Lung (tissue), 11 donors: ENCODE measurements at regions not wholly inside any gene's neighbourhood (a gene's known extent, or its start where the extent isn't known, plus 50 kb on each side); places are given as distances from the start of the nearest gene placed in this dataset.

ENCODE experiments used
- ATAC-seq: fragments of 200-7000 bp; cut with Tn5 transposase; one replicate; pipeline ENCODE4 v1.9.1; 2020; ENCODE audit warnings: moderate number of reproducible peaks; ENCODE audit not compliant: insufficient read depth, low FRiP score
- DNase-seq, 3 donors: peaks; one replicate each; pipeline ENCODE4 v3.0.0-alpha.2; 2013 to 2017
- H3K27ac ChIP-seq, 2 donors: one replicate each; pipeline ENCODE4 v1.5.1; 2013; ENCODE audit warnings: mild to moderate bottlenecking in 2 of 2, moderate library complexity in 2 of 2, control low read depth in 1 of 2, inconsistent platforms in 1 of 2, low read depth in 1 of 2, low read length in 1 of 2
- H3K27me3 ChIP-seq, 3 donors: one replicate each; pipeline ENCODE4 v1.5.1; 2013; ENCODE audit warnings: low read length in 2 of 3; ENCODE audit not compliant: control insufficient read depth in 3 of 3, insufficient read depth in 3 of 3
- H3K36me3 ChIP-seq, 4 donors: one replicate each; pipeline ENCODE4 v1.5.1; 2013; ENCODE audit warnings: low read length in 4 of 4, mild to moderate bottlenecking in 1 of 4, moderate library complexity in 1 of 4; ENCODE audit not compliant: control insufficient read depth in 4 of 4, insufficient read depth in 4 of 4
- H3K4me1 ChIP-seq, 5 donors: one replicate each; pipeline ENCODE4 v1.5.1; 2013; ENCODE audit warnings: low read length in 5 of 5, mild to moderate bottlenecking in 2 of 5, moderate library complexity in 1 of 5; ENCODE audit not compliant: control insufficient read depth in 5 of 5, insufficient read depth in 5 of 5
- H3K4me3 ChIP-seq: one replicate; pipeline ENCODE4 v1.5.1; 2013; ENCODE audit warnings: mild to moderate bottlenecking, control low read depth, moderate library complexity
- H3K9ac ChIP-seq, 2 donors: one replicate each; pipeline ENCODE4 v1.5.1; 2013; ENCODE audit warnings: low read length in 2 of 2, control low read depth in 1 of 2; ENCODE audit not compliant: insufficient read depth in 1 of 2
- H3K9me3 ChIP-seq, 4 donors: one replicate each; pipeline ENCODE4 v1.5.1; 2013; ENCODE audit warnings: low read length in 3 of 4, mild to moderate bottlenecking in 1 of 4, moderate library complexity in 1 of 4; ENCODE audit not compliant: control insufficient read depth in 4 of 4, insufficient read depth in 3 of 4
- CTCF ChIP-seq: IDR thresholded peaks from 2 replicates; pipeline ENCODE4 v1.5.1; 2012; ENCODE audit warnings: mild to moderate bottlenecking; ENCODE audit errors: control extremely low read depth, extremely low read depth
- WGBS, 2 donors: extraction: QIAGEN DNeasy Blood & Tissue Kit; methylation state at CpG; one replicate each; pipeline ENCODE4 v1.1.7; 2013; 5-methylcytosine and 5-hydroxymethylcytosine counted together
- donor health status: control.
- donor health status: control.
- donor health status: Bipolar disorder and iron deficiency.
- donor health status: healthy.
- donor health status: DM: yes; HTN: yes; CAD: no.

GRCh38 chr4:120236873-120237272 is 170.2 kb upstream of the MAD2L1 start:
- no peak for ATAC-seq
- Histone ChIP-seq H3K4me1 (peaks cover 0 to 1% (median 0%) of the 10 kb centered on the region in 5 donors), H3K27ac (no peak overlapping the region), H3K9me3 (no peaks in the 10 kb centered on the region), H3K36me3 (no peaks in the 10 kb centered on the region), H3K27me3 (no peaks in the 10 kb centered on the region), H3K9ac (no peak overlapping the region), H3K4me3 (no peak overlapping the region)
- no peak for DNase-seq
- no peak for TF ChIP-seq CTCF
- WGBS, 2 donors, result 85 to 90% methylated on average over 5 of the region's 5 CpGs

DNA sequence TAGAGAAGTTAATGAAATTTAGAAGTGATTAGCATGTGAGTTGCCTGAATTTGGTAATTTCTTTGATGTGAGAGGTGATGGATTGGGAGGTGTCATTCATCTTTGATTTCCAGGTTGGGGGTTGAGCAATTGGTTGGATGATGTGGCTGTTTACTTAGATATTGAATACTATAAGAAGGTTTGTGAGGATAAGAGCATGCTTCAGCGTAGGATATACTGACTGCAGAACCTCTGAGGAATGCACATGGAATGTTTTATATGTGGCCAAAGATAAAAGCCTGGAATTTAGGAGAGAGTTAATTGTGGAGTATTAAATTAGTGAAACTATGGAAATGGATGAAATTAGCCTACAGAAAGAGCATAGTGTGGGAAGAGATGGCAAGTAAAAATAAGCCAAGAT is 165.4 kb upstream of the MAD2L1 start:
- 0 to 36% methylated on average over 1 of the region's 1 CpG for WGBS, 2 donors
- Histone ChIP-seq H3K27me3 (no peaks in the 10 kb centered on the region), H3K36me3 (no peaks in the 10 kb centered on the region), H3K9me3 (no peaks in the 10 kb centered on the region), H3K4me1 (peaks cover 0 to 6% (median 0%) of the 10 kb centered on the region in 5 donors), H3K4me3 (no peak overlapping the region), H3K27ac (no peak overlapping the region), H3K9ac (no peak overlapping the region)
- no peak for TF ChIP-seq CTCF
- no peak for ATAC-seq
- DNase-seq, result no peak

DNA sequence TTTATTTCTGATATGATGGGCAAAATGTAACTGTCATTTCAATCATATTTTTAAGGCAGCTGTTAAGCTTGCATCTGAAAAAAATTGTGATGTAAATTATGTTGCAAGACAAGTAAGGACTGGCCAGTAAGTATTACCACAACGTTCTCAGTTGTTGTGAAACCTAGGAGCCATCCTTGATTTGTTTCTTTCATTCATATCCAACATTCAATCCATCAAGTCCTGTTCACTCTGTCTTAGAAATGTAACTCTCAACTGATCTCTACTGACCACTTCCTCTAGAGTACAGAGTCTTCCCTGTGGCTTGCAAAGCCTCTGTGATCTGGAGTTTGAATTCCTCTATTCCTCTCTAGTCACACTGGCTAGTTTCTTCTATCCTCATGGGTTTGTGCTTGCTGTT is 161.4 kb upstream of the MAD2L1 start:
- TF ChIP-seq CTCF, result no peak
- DNase-seq, result peak in 2 of 3 donors; percentile 16 to 40
- ATAC-seq, result no peak
- Histone ChIP-seq H3K9me3 (no peaks in the 10 kb centered on the region), H3K9ac (no peak overlapping the region), H3K27ac (no peak overlapping the region), H3K4me1 (peaks cover 0 to 6% (median 0%) of the 10 kb centered on the region in 5 donors), H3K27me3 (no peaks in the 10 kb centered on the region), H3K36me3 (no peaks in the 10 kb centered on the region), H3K4me3 (no peak overlapping the region)
- 11 to 21% methylated on average over 1 of the region's 1 CpG for WGBS, 2 donors

DNA sequence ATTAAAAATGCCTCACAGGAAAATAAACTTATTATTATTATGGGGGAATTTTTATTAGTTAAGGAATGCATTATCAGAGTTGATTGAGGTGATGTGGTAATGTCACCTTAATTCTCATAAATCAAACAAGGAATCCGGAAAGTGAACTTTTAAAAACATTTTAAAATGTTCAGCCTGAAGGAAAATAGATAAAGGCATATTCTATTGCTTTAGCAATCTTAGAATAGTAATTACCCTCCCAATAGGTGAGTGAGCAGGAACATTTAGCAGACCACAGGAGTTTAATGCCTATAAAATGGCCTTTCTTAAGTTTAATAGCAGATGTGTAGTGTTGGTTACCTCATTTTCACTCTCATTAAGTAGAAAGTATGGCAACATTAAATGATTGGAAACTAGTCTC is 160.9 kb upstream of the MAD2L1 start:
- no peak for TF ChIP-seq CTCF
- Histone ChIP-seq H3K4me3 (no peak overlapping the region), H3K36me3 (no peaks in the 10 kb centered on the region), H3K27ac (no peak overlapping the region), H3K9ac (no peak overlapping the region), H3K4me1 (peaks cover 0 to 6% (median 0%) of the 10 kb centered on the region in 5 donors), H3K27me3 (no peaks in the 10 kb centered on the region), H3K9me3 (no peaks in the 10 kb centered on the region)
- DNase-seq (no peak), ATAC-seq (no peak)
- 85 to 92% methylated on average over 1 of the region's 1 CpG for WGBS, 2 donors
